K562 (cell line): ENCODE measurements at regions not wholly inside any gene's neighbourhood (a gene's known extent, or its start where the extent isn't known, plus 50 kb on each side); places are given as distances from the start of the nearest gene placed in this dataset.

Experiments used
- CHD4 ChIP-seq: fragments of 200-600 bp; sonication (generic); IDR thresholded peaks from 3 replicates; pipeline ENCODE4 v1.6.1; 2012; ENCODE audit warnings: low read depth, mild to moderate bottlenecking, mixed read lengths, low read length, inconsistent platforms; ENCODE audit not compliant: insufficient read depth, insufficient replicate concordance, poor library complexity, severe bottlenecking
- HNRNPL ChIP-seq: fragments of 200-400 bp; formaldehyde crosslinking; IDR thresholded peaks from 2 replicates; pipeline ENCODE4 v1.6.1; 2017; ENCODE audit warnings: low read depth, mild to moderate bottlenecking, low read length
- NFYB ChIP-seq: IDR thresholded peaks from 2 replicates; pipeline ENCODE4 v1.6.1; 2011; ENCODE audit warnings: mild to moderate bottlenecking, moderate library complexity; ENCODE audit not compliant: insufficient read length; ENCODE audit errors: extremely low read depth
- PRPF4 ChIP-seq: fragments of 200-400 bp; formaldehyde crosslinking; IDR thresholded peaks from one replicate; pipeline ENCODE4 v1.6.1; 2017; ENCODE audit warnings: low read length, low read depth, mild to moderate bottlenecking; ENCODE audit not compliant: insufficient read depth, poor library complexity, severe bottlenecking
- SIN3A ChIP-seq, 2 experiments: fragments of 150-350 bp in 1 of 2; IDR thresholded peaks; 2 replicates each; pipeline ENCODE4 v1.6.1; 2011 to 2016; ENCODE audit warnings: borderline replicate concordance in 2 of 2, low read depth in 2 of 2, low read length in 2 of 2, mild to moderate bottlenecking in 2 of 2, moderate library complexity in 2 of 2; ENCODE audit not compliant: control insufficient read depth in 1 of 2
- ZNF3 ChIP-seq: fragments of 250-450 bp; sonication (Bioruptor Pico); IDR thresholded peaks from 2 replicates; pipeline ENCODE4 v1.5.0; 2021; ENCODE audit warnings: mild to moderate bottlenecking, moderate library complexity
- TF ChIP-seq, protein P1 (sequence below): fragments of 250-450 bp; sonication (Bioruptor Pico); IDR thresholded peaks from 2 replicates; pipeline ENCODE4 v1.8.0; 2022; ENCODE audit warnings: moderate library complexity, mild to moderate bottlenecking, inconsistent platforms
- TF ChIP-seq, protein P2 (sequence below): fragments of 250-450 bp; sonication (Bioruptor Pico); IDR thresholded peaks from 2 replicates; pipeline ENCODE4 v1.4.0; 2020
- TF ChIP-seq, protein P3 (sequence below): fragments of 250-450 bp; sonication (Bioruptor Pico); IDR thresholded peaks from 2 replicates; pipeline ENCODE4 v1.4.0; 2020; ENCODE audit warnings: mild to moderate bottlenecking, moderate library complexity

DNA sequence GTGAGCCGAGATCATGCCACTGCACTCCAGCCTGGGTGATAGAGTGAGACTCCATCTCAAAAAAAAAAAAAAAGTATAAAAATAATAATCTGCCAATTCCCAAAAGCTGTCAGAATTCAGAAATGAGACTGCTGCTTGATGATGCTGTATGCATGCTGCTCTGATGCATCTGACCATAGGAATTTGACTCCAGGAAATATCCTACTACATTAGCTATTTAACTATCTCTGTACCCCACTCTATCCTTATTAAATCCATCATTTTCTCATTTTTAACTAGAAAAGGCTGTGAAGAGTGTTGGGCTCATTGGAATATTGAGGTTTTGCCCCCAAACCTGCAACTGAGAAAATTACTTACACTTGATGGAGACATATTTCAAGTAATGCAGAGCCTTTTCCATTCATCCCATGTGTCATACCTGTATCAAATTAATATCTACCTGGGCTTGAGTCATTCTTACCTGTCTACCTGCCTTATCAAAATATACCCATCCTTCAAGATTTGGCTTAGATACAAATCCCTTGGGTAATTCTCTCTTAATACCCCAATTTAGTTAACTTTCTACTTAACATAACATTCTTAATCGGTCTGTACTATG lies 135.2 kb upstream of the PREP start (continued):
- TF ChIP-seq, protein P1, sequence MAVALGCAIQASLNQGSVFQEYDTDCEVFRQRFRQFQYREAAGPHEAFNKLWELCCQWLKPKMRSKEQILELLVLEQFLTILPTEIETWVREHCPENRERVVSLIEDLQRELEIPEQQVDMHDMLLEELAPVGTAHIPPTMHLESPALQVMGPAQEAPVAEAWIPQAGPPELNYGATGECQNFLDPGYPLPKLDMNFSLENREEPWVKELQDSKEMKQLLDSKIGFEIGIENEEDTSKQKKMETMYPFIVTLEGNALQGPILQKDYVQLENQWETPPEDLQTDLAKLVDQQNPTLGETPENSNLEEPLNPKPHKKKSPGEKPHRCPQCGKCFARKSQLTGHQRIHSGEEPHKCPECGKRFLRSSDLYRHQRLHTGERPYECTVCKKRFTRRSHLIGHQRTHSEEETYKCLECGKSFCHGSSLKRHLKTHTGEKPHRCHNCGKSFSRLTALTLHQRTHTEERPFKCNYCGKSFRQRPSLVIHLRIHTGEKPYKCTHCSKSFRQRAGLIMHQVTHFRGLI (CRISPR knock-in tag) = no peak
- TF ChIP-seq HNRNPL = no peak
- TF ChIP-seq, protein P2, sequence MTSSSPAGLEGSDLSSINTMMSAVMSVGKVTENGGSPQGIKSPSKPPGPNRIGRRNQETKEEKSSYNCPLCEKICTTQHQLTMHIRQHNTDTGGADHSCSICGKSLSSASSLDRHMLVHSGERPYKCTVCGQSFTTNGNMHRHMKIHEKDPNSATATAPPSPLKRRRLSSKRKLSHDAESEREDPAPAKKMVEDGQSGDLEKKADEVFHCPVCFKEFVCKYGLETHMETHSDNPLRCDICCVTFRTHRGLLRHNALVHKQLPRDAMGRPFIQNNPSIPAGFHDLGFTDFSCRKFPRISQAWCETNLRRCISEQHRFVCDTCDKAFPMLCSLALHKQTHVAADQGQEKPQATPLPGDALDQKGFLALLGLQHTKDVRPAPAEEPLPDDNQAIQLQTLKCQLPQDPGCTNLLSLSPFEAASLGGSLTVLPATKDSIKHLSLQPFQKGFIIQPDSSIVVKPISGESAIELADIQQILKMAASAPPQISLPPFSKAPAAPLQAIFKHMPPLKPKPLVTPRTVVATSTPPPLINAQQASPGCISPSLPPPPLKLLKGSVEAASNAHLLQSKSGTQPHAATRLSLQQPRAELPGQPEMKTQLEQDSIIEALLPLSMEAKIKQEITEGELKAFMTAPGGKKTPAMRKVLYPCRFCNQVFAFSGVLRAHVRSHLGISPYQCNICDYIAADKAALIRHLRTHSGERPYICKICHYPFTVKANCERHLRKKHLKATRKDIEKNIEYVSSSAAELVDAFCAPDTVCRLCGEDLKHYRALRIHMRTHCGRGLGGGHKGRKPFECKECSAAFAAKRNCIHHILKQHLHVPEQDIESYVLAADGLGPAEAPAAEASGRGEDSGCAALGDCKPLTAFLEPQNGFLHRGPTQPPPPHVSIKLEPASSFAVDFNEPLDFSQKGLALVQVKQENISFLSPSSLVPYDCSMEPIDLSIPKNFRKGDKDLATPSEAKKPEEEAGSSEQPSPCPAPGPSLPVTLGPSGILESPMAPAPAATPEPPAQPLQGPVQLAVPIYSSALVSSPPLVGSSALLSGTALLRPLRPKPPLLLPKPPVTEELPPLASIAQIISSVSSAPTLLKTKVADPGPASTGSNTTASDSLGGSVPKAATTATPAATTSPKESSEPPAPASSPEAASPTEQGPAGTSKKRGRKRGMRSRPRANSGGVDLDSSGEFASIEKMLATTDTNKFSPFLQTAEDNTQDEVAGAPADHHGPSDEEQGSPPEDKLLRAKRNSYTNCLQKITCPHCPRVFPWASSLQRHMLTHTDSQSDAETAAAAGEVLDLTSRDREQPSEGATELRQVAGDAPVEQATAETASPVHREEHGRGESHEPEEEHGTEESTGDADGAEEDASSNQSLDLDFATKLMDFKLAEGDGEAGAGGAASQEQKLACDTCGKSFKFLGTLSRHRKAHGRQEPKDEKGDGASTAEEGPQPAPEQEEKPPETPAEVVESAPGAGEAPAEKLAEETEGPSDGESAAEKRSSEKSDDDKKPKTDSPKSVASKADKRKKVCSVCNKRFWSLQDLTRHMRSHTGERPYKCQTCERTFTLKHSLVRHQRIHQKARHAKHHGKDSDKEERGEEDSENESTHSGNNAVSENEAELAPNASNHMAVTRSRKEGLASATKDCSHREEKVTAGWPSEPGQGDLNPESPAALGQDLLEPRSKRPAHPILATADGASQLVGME = no peak
- no peak for TF ChIP-seq CHD4
- TF ChIP-seq NFYB = no peak
- TF ChIP-seq, protein P3, sequence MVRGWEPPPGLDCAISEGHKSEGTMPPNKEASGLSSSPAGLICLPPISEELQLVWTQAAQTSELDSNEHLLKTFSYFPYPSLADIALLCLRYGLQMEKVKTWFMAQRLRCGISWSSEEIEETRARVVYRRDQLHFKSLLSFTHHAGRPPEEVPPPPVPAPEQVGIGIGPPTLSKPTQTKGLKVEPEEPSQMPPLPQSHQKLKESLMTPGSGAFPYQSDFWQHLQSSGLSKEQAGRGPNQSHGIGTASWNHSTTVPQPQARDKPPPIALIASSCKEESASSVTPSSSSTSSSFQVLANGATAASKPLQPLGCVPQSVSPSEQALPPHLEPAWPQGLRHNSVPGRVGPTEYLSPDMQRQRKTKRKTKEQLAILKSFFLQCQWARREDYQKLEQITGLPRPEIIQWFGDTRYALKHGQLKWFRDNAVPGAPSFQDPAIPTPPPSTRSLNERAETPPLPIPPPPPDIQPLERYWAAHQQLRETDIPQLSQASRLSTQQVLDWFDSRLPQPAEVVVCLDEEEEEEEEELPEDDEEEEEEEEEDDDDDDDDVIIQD (CRISPR knock-in tag) = no peak
- TF ChIP-seq ZNF3 (CRISPR knock-in tag) = no peak
- TF ChIP-seq SIN3A (IDR thresholded peaks at IDR 0.05; ENCODE audit: borderline replicate concordance in 2 of 2, control insufficient read depth in 1 of 2, low read depth in 2 of 2, low read length in 2 of 2) = no peak
- TF ChIP-seq PRPF4 = no peak
